HG03097 (cell line): ENCODE measurements at regions not wholly inside any gene's neighbourhood (a gene's known extent, or its start where the extent isn't known, plus 50 kb on each side); places are given as distances from the start of the nearest gene placed in this dataset.
"Not testable (repeated sequence)": the region's sequence is repeated elsewhere in the genome, so short reads cannot be mapped to it uniquely, and the experiment has no call there.

Experiments used
- ATAC-seq: cut with Tn5 transposase; IDR thresholded peaks from one replicate; pipeline ENCODE4 v1.9.1; 2021; ENCODE audit not compliant: unreplicated experiment, low FRiP score

DNA sequence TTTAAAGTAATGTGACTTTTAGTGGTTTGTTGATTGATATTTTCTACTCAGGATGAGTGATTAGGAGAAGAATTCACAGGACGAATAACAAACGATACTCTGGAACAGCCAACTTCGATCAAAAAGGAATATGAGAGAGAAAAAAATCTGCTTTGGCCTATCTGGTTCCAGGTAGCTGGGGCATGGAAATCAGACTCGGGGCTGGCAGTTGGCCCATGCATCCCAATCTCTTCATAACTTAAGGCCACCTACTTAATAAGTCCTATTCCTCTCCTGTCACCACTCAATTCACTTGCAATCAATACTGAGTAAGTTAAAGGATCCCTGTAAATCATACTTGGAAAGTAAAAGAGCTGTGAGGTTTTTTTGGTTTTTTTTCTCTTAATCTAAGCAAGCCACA lies 1116.2 kb downstream of the SORCS3 start:
- ATAC-seq, result no peak

DNA sequence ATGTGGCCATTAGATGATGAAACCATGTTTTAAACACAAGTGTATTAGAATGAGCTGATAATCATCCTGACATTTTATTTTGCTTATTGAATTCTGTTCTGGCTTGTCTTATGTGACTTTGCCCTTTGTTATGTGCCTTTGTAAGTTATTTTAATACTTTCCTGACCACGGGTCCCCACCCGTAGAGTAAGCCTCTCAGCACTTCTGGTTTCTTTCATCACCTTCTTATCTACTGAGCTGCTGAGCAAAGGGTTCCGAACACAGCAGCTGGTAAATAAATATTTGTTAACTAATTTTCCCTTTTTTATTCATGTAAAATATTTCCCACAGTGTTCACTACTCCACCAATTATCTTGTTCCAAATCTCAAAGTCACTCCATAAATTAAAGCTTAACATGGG lies 1115.3 kb downstream of the SORCS3 start:
- ATAC-seq, result no peak

GRCh38 chr10:105751688-105752087 lies 1110.6 kb downstream of the SORCS3 start:
- ATAC-seq, result no peak

DNA sequence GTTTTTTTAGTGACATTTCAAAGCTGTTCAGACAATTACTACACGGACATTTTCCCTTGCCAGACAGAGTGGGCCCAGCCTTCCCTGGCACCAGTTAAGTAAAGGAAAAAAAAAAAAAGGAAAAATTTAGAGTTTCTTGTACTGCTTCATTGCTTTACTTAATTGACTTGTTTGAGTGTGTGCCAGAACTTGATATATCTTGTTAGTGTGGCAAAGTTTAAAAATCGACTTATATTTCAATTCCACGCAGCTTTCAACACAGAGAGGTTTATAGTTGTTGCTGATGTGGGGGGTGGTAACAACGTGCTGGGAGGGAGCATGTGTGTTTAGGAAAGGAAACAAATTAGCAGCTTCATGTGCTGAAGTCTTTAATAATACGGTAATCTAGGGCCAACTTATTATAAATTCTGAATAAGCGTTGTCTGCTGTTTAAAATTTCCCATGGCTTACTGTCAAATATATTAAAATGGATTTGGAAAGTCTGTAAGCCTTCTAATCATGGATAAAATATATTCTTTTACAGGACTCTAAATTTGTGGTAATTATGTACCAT lies 1104.6 kb downstream of the SORCS3 start:
- no peak for ATAC-seq

DNA sequence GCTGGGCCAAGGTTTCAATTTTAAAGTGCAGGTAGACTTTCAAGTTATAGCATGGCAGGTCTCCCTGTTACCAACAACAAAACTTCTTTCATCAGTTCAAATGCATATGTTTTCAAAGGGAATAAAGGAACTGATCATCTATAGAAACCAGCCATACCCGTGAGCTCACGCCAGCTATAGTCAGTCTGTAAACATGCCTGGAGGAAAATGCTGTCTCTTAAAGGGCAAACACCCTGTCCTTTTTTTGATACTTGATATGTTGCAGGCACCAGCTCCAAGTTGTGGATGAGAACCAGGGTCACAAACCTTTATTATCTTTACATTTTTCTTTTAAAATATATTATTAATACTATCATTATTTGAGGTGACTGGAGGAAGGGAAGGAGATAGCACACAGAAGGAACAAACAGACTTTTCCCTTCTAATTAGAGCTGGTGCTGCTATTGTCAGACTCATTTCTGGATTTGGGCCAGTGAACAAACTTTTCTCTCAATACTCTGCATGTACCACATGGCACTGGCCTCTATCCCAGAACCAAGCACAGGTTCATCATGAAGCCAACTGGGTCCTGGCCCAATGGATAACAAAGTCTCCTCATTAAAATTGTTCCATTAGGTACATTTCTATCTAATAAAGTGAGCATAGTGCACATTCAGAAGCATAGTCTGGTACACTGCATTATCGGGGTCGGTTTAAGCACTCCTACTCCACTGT lies 1102.4 kb downstream of the SORCS3 start:
- ATAC-seq, result no peak

DNA sequence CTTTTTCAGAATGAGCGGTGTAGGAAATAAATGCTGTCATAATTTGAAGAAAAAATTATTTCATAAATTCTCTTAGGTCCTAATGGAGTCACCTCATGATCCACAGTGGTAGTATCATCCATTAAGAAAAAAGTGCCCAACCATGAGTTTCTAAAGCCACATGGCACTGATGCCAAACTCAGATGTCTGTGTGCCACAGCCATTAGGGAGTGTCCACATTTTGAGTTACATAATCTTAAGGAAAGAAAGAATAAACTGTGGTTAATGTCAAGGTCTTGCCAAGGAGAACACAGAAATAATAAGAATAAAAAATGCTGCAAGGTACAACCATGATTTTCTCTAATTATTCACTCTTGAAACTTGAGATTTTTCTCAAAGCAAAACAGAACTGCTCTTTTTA lies 1101.8 kb downstream of the SORCS3 start:
- ATAC-seq, result no peak

DNA sequence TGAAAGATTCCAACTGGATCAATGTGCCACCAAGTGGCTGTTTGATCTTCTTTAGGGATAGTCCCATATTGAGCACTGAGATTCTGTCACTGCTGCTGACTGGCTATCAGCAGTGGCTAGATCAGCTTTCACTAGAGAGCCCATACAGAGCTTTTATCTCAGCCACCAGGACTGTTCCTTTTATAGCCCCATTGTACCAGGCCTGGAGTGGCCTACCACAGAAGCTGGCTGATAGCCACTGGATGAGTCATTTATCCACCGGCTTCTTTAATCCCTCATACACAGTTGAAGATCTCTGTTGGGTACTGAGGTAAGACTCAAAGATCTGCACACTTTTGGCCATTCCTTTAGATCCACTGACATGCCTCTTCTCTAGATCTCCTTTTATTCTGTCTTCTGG lies 1101.1 kb downstream of the SORCS3 start:
- ATAC-seq, result no peak

- ATAC-seq, result no peak
Observed at GRCh38 chr10:105734479-105734878, 1093.4 kb downstream of the SORCS3 start.

GRCh38 chr10:105733924-105734323 lies 1092.8 kb downstream of the SORCS3 start:
- no peak for ATAC-seq

DNA sequence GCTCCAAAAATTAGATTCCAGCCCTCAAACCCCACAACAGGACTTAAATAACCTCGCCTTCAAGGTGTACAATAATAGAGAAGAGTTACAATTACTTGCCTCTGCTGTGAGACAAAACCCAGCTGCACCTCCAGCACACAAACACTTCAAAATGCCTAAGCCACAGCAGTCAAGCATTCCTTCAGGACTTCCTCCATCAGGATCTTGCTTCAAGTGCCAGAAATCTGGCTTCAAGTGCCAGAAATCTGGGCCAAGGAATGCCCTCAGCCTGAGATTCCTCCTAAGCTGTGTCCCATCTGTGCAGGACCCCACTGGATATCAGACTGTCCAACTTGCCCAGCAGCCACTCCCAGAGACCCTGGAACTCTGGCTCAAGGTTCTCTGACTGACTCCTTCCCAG lies 1088.3 kb downstream of the SORCS3 start:
- no peak for ATAC-seq

DNA sequence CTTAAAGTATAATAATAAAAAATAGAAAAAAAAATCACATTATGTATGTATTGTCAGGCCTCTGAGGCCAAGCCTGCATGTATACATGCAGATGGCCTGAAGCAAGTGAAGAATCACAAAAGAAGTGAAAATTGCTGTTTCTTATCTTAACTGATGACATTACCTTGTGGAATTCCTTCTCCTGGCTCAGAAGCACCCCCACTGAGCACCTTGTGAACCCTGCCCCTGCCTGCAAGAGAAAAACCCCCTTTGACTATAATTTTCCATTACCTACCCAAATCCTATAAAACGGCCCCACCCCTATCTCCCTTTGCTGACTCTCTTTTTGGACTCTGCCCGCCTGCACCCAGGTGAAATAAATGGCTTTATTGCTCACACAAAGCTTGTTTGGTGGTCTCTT lies 1086.5 kb downstream of the SORCS3 start:
- ATAC-seq, result not testable (repeated sequence)

GRCh38 chr10:105727131-105727530 lies 1086.0 kb downstream of the SORCS3 start:
- no peak for ATAC-seq

- ATAC-seq, result no peak
Observed at GRCh38 chr10:105726149-105726548, 1085.1 kb downstream of the SORCS3 start.

DNA sequence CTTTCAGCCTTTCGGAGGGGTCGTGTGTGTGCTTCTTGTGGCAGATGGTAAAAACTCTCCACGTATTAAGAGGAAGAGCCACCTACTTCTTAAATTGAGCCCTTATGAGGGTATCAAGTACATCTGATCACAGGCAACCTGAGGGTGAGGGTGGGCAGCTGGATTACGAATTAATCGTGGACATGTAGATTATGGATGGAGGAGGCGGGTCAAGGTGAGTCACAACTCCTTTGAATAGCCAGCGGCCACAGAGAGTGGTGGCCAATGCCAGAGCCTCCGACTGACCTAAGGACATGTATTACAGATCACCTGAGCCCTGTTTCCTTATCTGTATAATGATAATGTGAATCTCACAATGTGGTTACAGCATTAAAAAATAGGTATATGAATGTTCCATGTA lies 1083.9 kb downstream of the SORCS3 start:
- ATAC-seq, result no peak

DNA sequence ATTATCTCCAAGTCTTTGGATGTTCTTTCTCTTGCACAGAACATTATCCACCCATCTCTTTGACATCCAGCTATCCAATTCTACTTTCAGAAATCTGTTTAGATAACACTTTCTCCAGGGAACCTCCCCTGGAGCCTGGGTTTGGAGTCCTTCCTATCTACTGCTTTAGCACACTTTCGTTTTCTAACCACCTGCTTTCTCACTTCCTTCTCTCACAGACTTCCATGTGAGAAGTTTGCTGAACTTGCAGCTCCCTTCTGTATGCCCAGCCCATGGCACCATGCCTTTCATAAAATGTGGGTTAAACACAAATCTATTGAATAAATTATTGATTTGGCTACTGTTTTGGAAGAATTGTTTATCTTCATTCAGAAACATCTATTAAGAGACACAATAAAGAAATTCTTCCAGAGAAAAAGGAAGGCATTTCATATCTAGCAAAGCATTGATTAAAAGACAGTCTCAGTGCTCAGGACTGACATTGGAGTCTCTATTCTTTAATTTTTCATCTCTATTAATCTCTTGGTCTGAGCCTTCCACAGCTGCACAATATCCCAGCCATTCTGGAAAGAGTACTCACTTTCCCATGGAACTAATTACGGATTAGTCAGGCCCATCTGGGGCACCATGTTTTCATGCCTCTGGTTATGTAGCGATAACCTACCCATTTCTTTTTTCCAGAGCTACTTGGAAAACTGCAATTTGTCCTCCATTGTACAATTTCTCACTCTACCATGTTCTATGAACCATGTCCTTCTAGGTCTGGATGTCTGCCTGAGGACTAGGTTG lies 1077.3 kb downstream of the SORCS3 start:
- ATAC-seq, result no peak

DNA sequence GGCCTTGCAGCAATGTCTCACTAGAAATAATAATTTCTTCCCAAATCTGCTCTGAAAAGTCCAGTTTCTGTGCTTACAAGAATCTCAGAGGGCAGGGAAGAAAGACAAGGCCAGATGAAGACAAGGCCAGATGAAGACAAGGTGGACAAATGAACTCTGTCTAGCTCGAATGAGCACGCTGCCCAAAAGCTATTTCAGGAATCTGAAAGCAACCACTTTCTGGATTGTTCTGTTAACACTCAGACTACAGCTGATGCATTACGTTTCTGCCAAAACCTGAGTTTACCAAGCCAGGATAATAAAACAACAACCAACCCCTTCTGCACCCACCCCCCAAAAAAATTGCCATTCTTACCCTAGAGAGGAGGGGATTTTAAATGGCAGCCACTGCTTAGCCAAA lies 1073.6 kb downstream of the SORCS3 start:
- no peak for ATAC-seq

GRCh38 chr10:105707603-105708002 lies 1066.5 kb downstream of the SORCS3 start:
- no peak for ATAC-seq

DNA sequence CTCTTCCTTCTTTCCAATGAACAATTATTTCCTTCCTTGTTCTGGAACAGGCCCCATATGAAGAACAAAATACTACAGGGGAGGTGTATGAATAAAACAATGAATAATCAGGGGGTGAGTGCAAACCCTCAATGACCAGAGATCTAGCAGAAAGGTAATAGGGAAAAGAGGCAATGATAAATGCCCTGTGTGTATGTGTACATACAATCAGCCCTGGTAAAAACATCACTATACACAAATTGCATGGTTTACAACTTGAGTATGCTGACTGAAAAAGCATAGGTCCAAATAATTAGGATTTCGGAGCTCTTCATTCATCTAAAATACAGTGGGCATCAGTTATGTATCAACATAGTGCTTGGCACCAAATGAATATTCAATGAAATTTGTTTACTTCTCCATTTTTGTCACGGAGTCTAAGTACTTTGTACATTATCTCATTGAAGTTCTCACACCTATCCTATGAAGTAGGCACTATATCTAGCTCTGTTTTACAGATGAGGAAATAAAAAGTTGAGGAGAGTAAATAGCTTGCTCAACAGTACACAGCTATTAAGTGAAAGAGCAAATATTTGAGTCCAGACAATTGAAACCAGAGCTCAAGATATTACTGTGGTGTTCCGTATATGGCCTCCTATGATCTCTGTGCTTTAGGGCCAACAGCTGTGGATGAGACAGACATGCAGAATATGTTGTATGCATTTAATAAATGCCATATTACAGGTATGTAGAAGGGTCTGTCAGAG lies 1065.4 kb downstream of the SORCS3 start:
- ATAC-seq, result no peak

GRCh38 chr10:105702211-105702610 lies 1061.1 kb downstream of the SORCS3 start:
- ATAC-seq, result no peak

DNA sequence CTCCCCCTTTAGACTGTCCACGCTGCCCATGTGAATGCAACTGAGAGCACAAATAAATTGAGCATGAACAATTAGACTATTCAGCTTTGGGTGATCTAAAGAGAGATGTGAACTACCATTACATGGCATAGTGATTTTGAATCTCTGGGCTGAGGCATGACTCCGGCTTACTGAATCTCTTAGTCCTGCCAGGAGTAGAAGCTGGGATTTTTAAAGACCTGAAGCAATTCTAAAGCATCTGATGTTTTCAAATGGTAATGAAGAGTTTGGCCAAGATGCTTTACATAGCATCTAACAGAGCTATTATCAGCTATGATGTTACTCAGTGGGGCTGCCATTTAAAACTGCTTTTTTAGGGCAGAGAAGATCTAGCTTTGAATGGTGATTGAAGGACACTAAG lies 1059.1 kb downstream of the SORCS3 start:
- no peak for ATAC-seq

DNA sequence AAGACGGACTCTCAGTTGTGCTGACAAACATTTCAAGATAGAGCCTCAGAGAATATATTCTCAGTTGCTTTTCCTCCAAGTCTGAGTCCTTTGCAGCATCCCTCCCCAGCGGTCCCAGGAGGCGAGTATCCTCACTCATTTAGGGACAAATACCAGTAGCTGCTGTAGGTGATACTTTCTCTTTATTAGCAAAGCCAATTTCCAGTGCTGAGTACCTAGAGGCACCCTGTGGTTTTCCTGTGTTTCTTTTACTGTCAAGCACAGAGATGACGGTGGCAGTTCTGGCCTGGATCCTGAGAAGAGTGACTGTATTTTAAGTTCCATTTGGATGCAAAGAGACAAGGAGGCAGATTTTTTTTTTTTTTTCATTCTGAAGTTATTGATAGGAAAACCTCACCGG lies 1058.4 kb downstream of the SORCS3 start:
- no peak for ATAC-seq
